ENCODE measurements at regions not wholly inside any gene's neighbourhood (a gene's known extent, or its start where the extent isn't known, plus 50 kb on each side); places are given as distances from the start of the nearest gene placed in this dataset.

GRCh38 chr5:72623323-72623722 lies 116.1 kb upstream of the ZNF366 start:
- TF ChIP-seq BHLHE40 (IDR thresholded peaks at IDR 0.05; ENCODE audit: borderline replicate concordance) = no peak
- TF ChIP-seq SUZ12 (IDR thresholded peaks at IDR 0.05) = no peak
- no peak for TF ChIP-seq ARNT (IDR thresholded peaks at IDR 0.05)
- no peak for TF ChIP-seq FOXA1 (IDR thresholded peaks at IDR 0.05)

Measured in HEK293T (cell line).